GM21367 (cell line): ENCODE measurements at regions not wholly inside any gene's neighbourhood (a gene's known extent, or its start where the extent isn't known, plus 50 kb on each side); places are given as distances from the start of the nearest gene placed in this dataset.

Experiments
- ATAC-seq: cut with Tn5 transposase; IDR thresholded peaks from one replicate; pipeline ENCODE4 v1.9.1; 2021; ENCODE audit not compliant: unreplicated experiment

DNA sequence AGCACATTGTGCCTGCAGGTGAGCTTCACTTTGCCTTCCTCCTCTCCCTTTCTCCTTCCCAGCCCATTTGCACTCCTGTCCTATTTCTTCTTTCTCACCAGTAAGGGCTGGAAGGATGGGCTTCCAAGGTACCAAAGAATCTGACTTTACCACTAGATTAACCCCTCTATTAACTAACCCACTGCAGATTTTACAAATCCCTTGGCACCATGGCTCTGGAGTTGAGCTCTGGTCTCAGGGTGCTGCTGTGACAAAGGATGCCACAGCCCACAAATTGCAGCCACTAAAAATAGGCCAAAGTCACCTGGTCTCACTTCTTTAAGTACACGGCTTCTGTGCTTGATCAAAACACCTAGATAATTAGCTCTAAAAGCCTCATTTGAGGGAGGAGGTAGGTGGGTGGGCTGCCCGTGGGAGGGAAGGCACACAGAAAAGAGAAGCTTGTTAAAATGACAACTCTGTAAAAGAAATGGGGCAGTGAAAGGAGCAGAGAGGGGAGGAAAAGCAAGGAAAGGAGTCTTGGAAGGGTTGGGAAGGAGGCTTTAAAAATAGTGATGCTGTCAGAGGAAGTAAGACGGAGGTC is 327.4 kb downstream of the DRD1 start:
- ATAC-seq = no peak

GRCh38 chr5:175115831-175116230 is 328.2 kb downstream of the DRD1 start:
- ATAC-seq = no peak

DNA sequence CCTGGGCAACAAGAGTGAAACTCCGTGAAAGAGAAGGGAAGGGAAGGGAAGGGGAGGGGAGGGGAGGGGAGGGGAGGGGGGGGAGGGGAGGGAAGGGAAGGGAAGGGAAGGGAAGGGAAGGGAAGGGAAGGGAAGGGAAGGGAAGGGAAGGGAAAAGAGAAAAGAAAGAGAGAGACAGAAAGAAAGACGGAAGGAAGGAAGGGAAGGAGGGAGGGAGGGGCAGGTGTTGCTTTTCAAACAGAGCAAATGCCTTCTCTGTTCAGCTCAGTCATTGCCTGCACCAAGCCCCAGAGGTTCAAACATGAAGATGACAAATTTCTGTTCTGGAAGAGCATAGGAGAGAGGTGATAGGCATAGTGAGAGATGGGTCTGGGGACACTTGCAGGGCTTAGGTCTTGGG is 330.0 kb downstream of the DRD1 start:
- no peak for ATAC-seq

DNA sequence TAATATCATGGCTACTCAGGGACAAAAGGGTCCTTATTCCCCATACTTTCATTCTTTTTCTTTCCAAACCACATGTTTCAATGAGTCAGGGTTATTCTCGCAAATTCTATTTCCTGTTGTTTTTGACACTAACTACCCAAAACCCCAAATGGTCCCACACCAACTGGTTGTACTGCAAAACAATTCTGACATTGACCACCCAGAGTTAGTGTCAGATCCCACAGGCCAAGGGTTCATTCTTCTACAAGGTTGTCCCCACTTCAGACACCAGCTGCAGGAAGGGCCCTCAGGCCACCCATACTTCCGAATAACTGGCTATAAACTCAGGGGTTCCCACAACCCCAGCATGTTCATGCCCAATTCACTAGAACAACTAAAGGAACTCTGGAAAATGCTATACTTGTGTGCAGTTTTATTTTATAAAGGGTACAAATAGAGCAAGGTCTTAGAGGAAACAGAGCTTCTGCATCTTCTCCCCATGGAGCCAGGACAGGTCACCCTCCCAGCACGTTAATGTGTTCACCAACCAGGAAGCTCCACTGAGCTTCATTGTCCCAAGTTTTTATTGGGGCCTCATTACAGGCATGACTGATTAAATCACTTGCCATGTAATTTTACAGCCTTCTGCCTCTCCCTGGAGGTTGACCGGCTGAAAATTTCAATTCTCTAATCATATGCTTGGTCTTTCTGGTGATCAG is 334.8 kb downstream of the DRD1 start:
- no peak for ATAC-seq

- no peak for ATAC-seq
Observed at GRCh38 chr5:175107865-175108264, 336.1 kb downstream of the DRD1 start.

DNA sequence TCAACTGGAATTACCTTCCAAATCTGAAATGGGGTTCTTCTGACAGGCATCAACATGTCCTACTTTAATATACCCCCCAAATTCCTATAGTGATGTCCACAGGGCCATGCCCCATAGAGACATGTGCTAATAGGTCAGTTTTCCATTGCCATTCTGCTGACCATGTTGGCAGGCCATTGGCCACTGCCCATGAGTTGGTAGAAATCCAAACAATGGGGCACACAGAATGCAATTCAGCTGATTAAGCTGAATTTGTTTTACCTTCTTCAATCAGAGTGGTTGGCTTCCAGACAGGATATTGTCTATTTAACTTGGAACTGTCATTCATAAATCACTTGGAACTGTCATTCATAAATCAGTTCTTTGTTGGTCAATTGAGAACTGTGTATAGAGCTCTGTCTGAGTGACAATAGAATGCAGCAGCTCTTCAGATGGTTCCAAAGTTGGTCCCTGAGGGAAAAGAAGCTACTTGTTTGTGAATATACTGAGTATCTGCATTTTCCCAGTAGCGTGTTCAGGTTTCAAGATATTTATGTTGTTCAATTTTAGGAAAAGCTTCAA is 336.9 kb downstream of the DRD1 start:
- no peak for ATAC-seq

DNA sequence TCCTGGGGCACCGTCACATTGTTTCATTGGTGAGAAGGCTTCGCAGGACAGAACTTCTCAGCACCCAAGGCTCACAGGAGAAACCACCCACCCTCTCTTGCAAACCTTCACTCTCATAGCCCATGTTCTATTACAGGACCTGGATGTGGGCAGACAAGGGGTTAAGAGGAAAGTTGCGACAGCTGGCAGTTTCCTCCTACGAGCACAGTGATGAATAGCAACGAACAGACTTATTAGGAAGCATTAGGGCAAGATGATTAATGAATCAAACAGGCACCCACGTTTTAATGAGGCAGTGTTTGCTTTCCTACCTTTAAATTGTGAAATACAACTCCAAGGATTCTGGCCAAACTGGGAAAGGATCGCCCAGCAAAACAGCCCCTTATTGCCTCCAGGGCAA is 339.3 kb downstream of the DRD1 start:
- ATAC-seq = no peak

- ATAC-seq = no peak
Observed at GRCh38 chr5:175103746-175104145, 340.2 kb downstream of the DRD1 start.

GRCh38 chr5:175102717-175103116 is 341.3 kb downstream of the DRD1 start:
- ATAC-seq = no peak

- ATAC-seq = no peak
Observed at GRCh38 chr5:175098301-175098700, 345.7 kb downstream of the DRD1 start.

DNA sequence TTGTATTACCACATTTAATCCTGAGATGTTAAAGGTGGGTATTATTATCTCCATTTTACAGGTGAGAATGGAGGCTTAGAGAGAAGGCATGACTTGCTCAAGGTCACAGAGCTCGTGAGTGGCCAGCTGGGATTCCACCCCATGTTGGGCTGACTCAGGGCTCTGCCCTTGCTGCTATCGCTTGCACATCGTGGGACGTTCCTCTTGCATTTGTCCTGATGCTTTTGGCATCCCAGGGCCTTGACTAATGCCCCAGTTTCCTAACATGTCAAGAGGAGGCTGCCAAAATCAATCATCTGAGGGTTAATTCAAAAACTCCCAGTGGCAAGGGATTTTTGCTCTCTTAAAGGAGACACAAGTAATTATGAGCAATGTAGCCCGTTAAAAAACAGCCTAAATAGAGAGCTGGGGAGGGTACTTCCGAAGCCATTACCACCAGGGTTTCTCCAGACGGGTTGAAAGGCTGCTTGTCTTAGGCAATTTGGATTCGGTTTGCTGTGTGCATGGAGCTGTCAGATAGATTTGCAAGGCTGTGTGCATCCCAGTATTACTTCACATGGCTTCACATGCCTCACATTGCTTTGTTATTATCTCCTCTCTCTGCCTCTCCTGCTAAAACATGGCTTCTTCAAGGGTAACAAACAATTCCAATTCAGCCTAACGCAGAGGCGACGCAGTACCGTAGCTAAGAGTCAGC is 347.4 kb downstream of the DRD1 start:
- ATAC-seq = no peak

DNA sequence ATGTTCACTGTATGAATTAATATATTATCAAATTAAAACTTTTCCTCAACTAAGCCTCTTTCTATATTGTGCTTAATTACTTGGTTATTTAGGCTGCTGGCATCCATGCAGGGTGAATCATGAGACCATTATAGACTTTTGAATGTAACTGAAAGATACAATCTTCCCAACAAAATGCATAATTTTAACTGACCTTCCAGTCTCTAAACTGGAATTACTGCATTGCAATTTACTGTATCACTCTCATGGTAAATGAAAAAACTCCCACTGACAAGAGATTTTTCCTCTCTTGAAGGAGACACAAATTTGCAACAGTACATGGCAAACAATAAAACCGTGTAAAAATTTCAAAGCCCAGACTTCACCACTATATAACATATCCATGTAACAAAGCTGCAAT is 349.5 kb downstream of the DRD1 start:
- no peak for ATAC-seq

GRCh38 chr5:175092691-175093090 is 351.3 kb downstream of the DRD1 start:
- ATAC-seq = no peak

GRCh38 chr5:175088963-175089362 is 355.0 kb downstream of the DRD1 start:
- no peak for ATAC-seq

DNA sequence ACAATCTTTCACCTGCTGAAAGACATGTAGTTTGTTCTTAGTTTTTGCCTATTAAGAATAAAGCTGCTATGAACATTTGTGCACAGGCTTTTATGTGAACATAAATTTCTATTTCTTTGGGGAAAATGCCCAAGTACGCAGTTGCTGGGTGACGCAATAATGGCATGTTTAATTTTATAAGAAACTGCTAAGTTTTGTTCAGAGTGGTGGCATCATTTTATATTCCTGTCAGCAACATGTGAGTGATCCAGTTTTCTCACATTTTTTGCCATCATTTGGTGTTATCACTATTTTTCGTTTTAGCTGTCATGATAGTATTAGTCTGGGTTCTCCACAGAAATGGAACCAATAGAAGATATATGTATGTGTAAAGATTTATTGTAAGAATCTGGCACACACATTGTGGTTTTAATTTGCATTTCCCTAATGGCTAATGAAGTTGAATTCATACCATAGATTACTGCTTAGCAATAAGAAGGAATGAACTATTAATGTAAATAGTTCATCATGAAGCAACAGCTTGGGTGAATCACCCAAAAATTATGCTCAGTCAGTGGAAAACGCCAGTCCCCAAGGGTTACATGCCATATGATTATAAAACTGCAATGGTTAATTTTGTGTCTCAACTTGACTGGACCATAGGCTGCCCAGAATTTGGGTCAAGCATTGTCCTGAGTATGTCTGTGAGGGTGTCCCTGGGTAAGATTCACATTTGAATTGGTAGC is 358.6 kb downstream of the MSX2 start:
- ATAC-seq = no peak

GRCh38 chr5:175082346-175082745 is 358.0 kb downstream of the MSX2 start:
- no peak for ATAC-seq

DNA sequence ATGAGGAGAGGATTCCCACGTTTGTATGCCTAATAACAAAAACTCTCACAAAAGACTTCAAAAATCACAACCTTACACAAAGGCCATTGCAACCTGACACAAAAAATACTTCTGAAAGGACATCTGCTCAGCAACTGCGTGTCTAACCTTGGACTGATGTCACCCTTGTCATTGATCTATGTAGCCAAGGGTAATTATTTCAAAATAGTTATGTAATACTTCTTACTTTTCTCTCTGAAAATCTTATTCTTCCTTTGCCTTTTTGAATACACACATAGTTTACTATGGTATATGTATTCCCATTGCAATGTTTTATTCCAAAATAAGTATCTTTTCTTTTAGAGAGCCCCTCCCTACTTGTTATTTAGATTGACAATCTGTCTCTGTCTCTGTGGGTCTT is 355.3 kb downstream of the MSX2 start:
- no peak for ATAC-seq

DNA sequence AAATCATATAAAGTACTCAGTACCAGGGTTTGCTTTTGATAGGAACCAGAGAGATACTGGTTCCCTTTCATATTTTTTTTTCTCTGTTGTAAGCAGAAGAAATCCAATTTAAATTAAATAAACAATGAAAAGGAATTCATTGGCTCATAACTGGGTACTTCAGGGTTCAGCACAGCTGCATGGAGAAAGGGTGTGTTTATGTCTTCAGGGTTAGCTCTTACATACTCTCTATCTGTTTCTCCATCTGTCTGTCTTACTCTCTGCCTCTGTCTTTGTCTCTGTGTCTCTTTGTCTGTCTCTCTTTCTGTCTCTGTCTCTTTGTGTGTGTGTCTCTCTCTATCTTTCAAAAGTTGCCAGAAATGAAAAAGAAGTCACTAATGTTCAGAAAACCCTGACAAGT is 345.9 kb downstream of the MSX2 start:
- ATAC-seq = no peak

DNA sequence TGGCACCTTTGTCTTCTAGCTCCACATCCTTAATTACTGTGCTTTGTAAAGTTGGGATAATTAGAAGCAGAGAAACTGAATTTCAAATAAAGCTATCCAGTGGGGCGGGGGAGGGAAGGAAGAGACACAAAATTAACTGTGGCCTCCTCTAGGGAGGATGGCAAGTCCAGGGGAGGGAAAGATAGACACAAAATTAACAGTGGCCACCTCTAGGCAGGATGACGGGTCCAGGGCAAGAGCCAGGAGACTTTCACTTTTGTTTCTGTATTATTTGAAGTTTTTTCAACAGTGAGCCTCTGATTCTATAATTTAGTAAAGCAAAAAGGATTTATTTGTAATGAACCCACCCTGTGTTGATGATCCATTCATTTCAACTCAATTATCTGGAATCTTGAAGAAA is 335.9 kb downstream of the MSX2 start:
- no peak for ATAC-seq

GRCh38 chr5:175059687-175060211 is 335.4 kb downstream of the MSX2 start:
- ATAC-seq = no peak

DNA sequence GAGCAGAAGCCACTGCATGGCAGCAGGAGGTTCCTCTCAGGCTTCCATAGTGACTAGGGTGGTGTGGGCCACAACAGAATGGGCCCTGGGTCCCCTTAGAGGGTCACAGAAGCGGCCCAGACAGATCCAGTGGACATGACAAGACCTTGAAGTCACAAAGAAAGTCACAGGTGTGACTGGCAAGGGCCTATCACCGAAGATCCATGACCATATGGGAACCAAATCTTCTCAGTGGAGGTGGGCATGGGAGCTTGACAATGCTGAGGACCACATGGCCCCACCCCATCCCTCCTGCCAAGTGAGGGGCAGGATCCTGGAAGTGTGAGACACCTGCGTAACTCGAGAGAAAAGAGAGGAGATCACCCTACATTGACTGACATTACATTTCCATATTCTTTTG is 332.4 kb downstream of the MSX2 start:
- ATAC-seq = no peak
